ENCODE measurements at regions not wholly inside any gene's neighbourhood (a gene's known extent, or its start where the extent isn't known, plus 50 kb on each side); places are given as distances from the start of the nearest gene placed in this dataset.
"Not testable (repeated sequence)": the region's sequence is repeated elsewhere in the genome, so short reads cannot be mapped to it uniquely, and the experiment has no call there.

GRCh38 chr12:87266305-87266704, 762.9 kb downstream of the C12orf50 start:
- no peak for DNase-seq

- no peak for DNase-seq
Measured at GRCh38 chr12:87259391-87259790, 769.8 kb downstream of the C12orf50 start.

- DNase-seq = no peak
Measured at GRCh38 chr12:87254381-87255030, 774.7 kb downstream of the C12orf50 start.

GRCh38 chr12:87253157-87253556, 776.0 kb downstream of the C12orf50 start:
- DNase-seq = no peak

- DNase-seq = no peak
Measured at GRCh38 chr12:87246726-87247125, 782.5 kb downstream of the C12orf50 start.

GRCh38 chr12:87238466-87238865, 790.7 kb downstream of the C12orf50 start:
- no peak for DNase-seq

GRCh38 chr12:87234898-87235297, 794.3 kb downstream of the C12orf50 start:
- DNase-seq = no peak

- DNase-seq = no peak
Measured at GRCh38 chr12:87233671-87234070, 795.5 kb downstream of the C12orf50 start.

- no peak for DNase-seq
Measured at GRCh38 chr12:87231818-87232217, 797.4 kb downstream of the C12orf50 start.

- no peak for DNase-seq
Measured at GRCh38 chr12:87230441-87230840, 798.8 kb downstream of the C12orf50 start.

- no peak for DNase-seq
Measured at GRCh38 chr12:87227162-87227561, 802.0 kb downstream of the C12orf50 start.

GRCh38 chr12:87217491-87217890, 811.7 kb downstream of the C12orf50 start:
- DNase-seq = no peak

GRCh38 chr12:87216436-87216835, 812.8 kb downstream of the C12orf50 start:
- DNase-seq = no peak

GRCh38 chr12:87202189-87202588, 827.0 kb downstream of the C12orf50 start:
- DNase-seq = no peak

- no peak for DNase-seq
Measured at GRCh38 chr12:87201598-87201997, 827.6 kb downstream of the C12orf50 start.

GRCh38 chr12:87200289-87200979, 828.8 kb downstream of the C12orf50 start:
- no peak for DNase-seq

GRCh38 chr12:87198181-87198580, 831.0 kb downstream of the C12orf50 start:
- no peak for DNase-seq

- DNase-seq = no peak
Measured at GRCh38 chr12:87196321-87196720, 832.9 kb downstream of the C12orf50 start.

GRCh38 chr12:87194389-87194788, 834.8 kb downstream of the C12orf50 start:
- not testable (repeated sequence) for DNase-seq

GRCh38 chr12:87185367-87185766, 843.8 kb downstream of the C12orf50 start:
- no peak for DNase-seq

GRCh38 chr12:87182696-87183233, 846.4 kb downstream of the C12orf50 start:
- no peak for DNase-seq

- DNase-seq = no peak
Measured at GRCh38 chr12:87171356-87171755, 857.8 kb downstream of the C12orf50 start.

- DNase-seq = no peak
Measured at GRCh38 chr12:87169010-87169409, 860.2 kb downstream of the C12orf50 start.

Data from nucleus accumbens (tissue), 56 donors.